ENCODE measurements at regions not wholly inside any gene's neighbourhood (a gene's known extent, or its start where the extent isn't known, plus 50 kb on each side); places are given as distances from the start of the nearest gene placed in this dataset.
A peak's percentile ranks its signal among the peaks of the same experiment; 100 is the strongest.

- H3K79me2 ChIP-seq (ENCODE audit: low read length): no peaks in the 10 kb centered on the region
- H3K9me2 ChIP-seq (replicated peaks; ENCODE audit: low read length): no peaks in the 10 kb centered on the region
- H3K4me1 ChIP-seq (ENCODE audit: insufficient read depth, low read length): no peaks in the 10 kb centered on the region
- no peaks in the 10 kb centered on the region for H3K9me3 ChIP-seq (ENCODE audit: low read length)
- BruUV-seq (replicated peaks): no TSS peak
- ChIA-PET CTCF (interaction anchor here (0.7 kb wide), 1 partner anchor 21 kb away, joined by 4 read pairs; no protein-coding TSS in a partner anchor), POLR2A (ENCODE audit: unreplicated experiment) (no interaction called here)
- intact Hi-C loops (cut with micrococcal nuclease): no loop called here
- no peaks in the 10 kb centered on the region for H4K20me1 ChIP-seq (ENCODE audit: low read length)
- H3K9ac ChIP-seq (ENCODE audit: low read length): no peak overlapping the region
- H3K4me3 ChIP-seq (ENCODE audit: low read length): no peak overlapping the region
- H2AFZ ChIP-seq (ENCODE audit: low read length): no peak overlapping the region
- TF ChIP-seq CTCF (conservative IDR thresholded peaks at IDR 0.05; ENCODE audit: low read depth, low read length) (no peak), EZH2phosphoT487 (IDR thresholded peaks at IDR 0.05; ENCODE audit: borderline replicate concordance, low read length) (no peak), EZH2 (IDR thresholded peaks at IDR 0.05; ENCODE audit: low read length, unreplicated experiment) (no peak)
- H3K36me3 ChIP-seq (ENCODE audit: low read depth, low read length): no peaks in the 10 kb centered on the region
- H3F3A ChIP-seq (ENCODE audit: low read length, unreplicated experiment): no peaks in the 10 kb centered on the region
- H3K27me3 ChIP-seq (ENCODE audit: low read length): no peaks in the 10 kb centered on the region
- no peak overlapping the region for H3K27ac ChIP-seq (ENCODE audit: low read length)
- ATAC-seq: no peak
- no peak overlapping the region for H3K4me2 ChIP-seq (ENCODE audit: low read length)
- DNase-seq: no peak
Measured at GRCh38 chr2:195057001-195057400, 600.0 kb upstream of the SLC39A10 start.

GRCh38 chr2:195055996-195056395 lies 601.0 kb upstream of the SLC39A10 start:
- ChIA-PET CTCF (no interaction called here), POLR2A (ENCODE audit: unreplicated experiment) (no interaction called here)
- Histone ChIP-seq H3K4me3 (ENCODE audit: low read length) (no peak overlapping the region), H3K9me3 (ENCODE audit: low read length) (no peaks in the 10 kb centered on the region), H3K9ac (ENCODE audit: low read length) (no peak overlapping the region), H3K27me3 (ENCODE audit: low read length) (no peaks in the 10 kb centered on the region), H3F3A (ENCODE audit: low read length, unreplicated experiment) (no peaks in the 10 kb centered on the region), H3K4me1 (ENCODE audit: insufficient read depth, low read length) (no peaks in the 10 kb centered on the region), H3K9me2 (replicated peaks; ENCODE audit: low read length) (no peaks in the 10 kb centered on the region), H3K4me2 (ENCODE audit: low read length) (no peak overlapping the region), H3K27ac (ENCODE audit: low read length) (no peak overlapping the region), H4K20me1 (ENCODE audit: low read length) (no peaks in the 10 kb centered on the region), H3K36me3 (ENCODE audit: low read depth, low read length) (no peaks in the 10 kb centered on the region), H2AFZ (ENCODE audit: low read length) (no peak overlapping the region), H3K79me2 (ENCODE audit: low read length) (no peaks in the 10 kb centered on the region)
- DNase-seq (no peak), ATAC-seq (no peak)
- no TSS peak for BruUV-seq (replicated peaks)
- TF ChIP-seq CTCF (conservative IDR thresholded peaks at IDR 0.05; ENCODE audit: low read depth, low read length): no peak
- no peak for TF ChIP-seq EZH2phosphoT487 (IDR thresholded peaks at IDR 0.05; ENCODE audit: borderline replicate concordance, low read length)
- TF ChIP-seq EZH2 (IDR thresholded peaks at IDR 0.05; ENCODE audit: low read length, unreplicated experiment): no peak
- intact Hi-C loops (cut with micrococcal nuclease): no loop called here

GRCh38 chr2:195051401-195051800 lies 605.6 kb upstream of the SLC39A10 start:
- ChIA-PET CTCF (no interaction called here), POLR2A (ENCODE audit: unreplicated experiment) (no interaction called here)
- DNase-seq (peak; percentile 7), ATAC-seq (peak; percentile 29; the same call in 1 of the 2 replicates)
- TF ChIP-seq CTCF (conservative IDR thresholded peaks at IDR 0.05; ENCODE audit: low read depth, low read length) (no peak), EZH2 (IDR thresholded peaks at IDR 0.05; ENCODE audit: low read length, unreplicated experiment) (no peak), EZH2phosphoT487 (IDR thresholded peaks at IDR 0.05; ENCODE audit: borderline replicate concordance, low read length) (no peak)
- Histone ChIP-seq H3K27me3 (ENCODE audit: low read length) (no peaks in the 10 kb centered on the region), H3K9ac (ENCODE audit: low read length) (no peak overlapping the region), H3K9me3 (ENCODE audit: low read length) (no peaks in the 10 kb centered on the region), H3K4me2 (ENCODE audit: low read length) (no peak overlapping the region), H3K9me2 (replicated peaks; ENCODE audit: low read length) (no peaks in the 10 kb centered on the region), H3K79me2 (ENCODE audit: low read length) (no peaks in the 10 kb centered on the region), H3K4me1 (ENCODE audit: insufficient read depth, low read length) (peaks cover 9% of the 10 kb centered on the region; the same call in 1 of the 2 replicates), H4K20me1 (ENCODE audit: low read length) (no peaks in the 10 kb centered on the region), H3F3A (ENCODE audit: low read length, unreplicated experiment) (no peaks in the 10 kb centered on the region), H3K36me3 (ENCODE audit: low read depth, low read length) (no peaks in the 10 kb centered on the region), H3K27ac (ENCODE audit: low read length) (no peak overlapping the region), H2AFZ (ENCODE audit: low read length) (no peak overlapping the region), H3K4me3 (ENCODE audit: low read length) (no peak overlapping the region)
- intact Hi-C loops (cut with micrococcal nuclease): no loop called here
- no TSS peak for BruUV-seq (replicated peaks)
